Activated naive CD4-positive, alpha-beta T cell treated with anti-CD3 and anti-CD28 coated beads, Interleukin-2, amount 10 ng/mL, durations not matched to agents 7 days and 5 days (primary cell): ENCODE measurements at regions not wholly inside any gene's neighbourhood (a gene's known extent, or its start where the extent isn't known, plus 50 kb on each side); places are given as distances from the start of the nearest gene placed in this dataset.

Source experiments
- CTCF ChIA-PET: fragments of 350-600 bp; sonication (Branson Sonifier 250); formaldehyde crosslinking; loops from one replicate; lab custom pipeline; 2021; ENCODE audit warnings: antibody characterized with exemption; lab: Charles Lee
- DNase-seq: peaks from one replicate; pipeline ENCODE4 v3.0.0-alpha.2; 2020
- H3K27ac Mint-ChIP-seq: one replicate; pipeline ENCODE4 v1.8.0; 2021; ENCODE audit warnings: mild to moderate bottlenecking, moderate library complexity, mixed read lengths
- H3K27me3 Mint-ChIP-seq: one replicate; pipeline ENCODE4 v1.8.0; 2021; ENCODE audit warnings: mild to moderate bottlenecking, mixed read lengths
- H3K36me3 Mint-ChIP-seq: one replicate; pipeline ENCODE4 v1.8.0; 2021; ENCODE audit warnings: mixed read lengths
- H3K4me1 Mint-ChIP-seq: one replicate; pipeline ENCODE4 v1.8.0; 2021; ENCODE audit warnings: mixed read lengths
- H3K4me3 Mint-ChIP-seq: one replicate; pipeline ENCODE4 v1.8.0; 2021; ENCODE audit warnings: mild to moderate bottlenecking, moderate library complexity, mixed read lengths
- H3K9me3 Mint-ChIP-seq: one replicate; pipeline ENCODE4 v1.8.0; 2021; ENCODE audit warnings: mixed read lengths

DNA sequence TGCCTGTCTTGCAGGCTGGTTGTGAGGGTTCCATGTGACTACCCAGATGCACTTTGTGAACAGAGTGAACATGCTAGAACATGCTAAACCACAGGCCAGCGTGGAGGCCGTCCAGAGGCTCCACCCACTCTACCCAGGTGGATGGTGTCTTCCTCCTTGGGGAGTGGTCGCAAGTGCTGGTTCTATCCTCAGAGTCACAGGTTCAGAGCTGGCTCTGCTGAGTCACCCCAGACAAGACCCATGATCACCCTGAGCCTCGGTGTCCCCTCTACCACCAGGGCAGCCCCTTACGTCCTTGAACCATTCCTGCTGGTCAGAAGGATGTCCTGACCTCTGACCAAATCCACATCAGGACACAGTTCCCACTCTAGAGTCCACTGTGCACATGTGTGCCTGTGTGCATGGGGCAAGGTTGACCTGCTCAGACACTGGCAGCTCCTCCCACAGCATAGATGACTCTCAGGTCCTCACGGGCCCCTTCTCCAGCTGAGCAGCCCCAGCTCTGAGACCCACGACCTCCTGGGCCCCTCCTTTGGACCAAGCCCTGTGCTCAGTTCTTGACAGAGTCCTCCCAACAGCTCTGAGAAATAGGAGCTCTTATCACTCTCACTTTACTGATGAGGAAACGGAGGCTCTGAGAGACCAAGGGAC, 391.8 kb downstream of the MATN1 start:
- no peaks in the 10 kb centered on the region for H3K9me3 Mint-ChIP-seq
- H3K4me3 Mint-ChIP-seq: no peak overlapping the region
- DNase-seq: no peak
- H3K27ac Mint-ChIP-seq: no peak overlapping the region
- peaks cover 9% of the 10 kb centered on the region for H3K27me3 Mint-ChIP-seq
- H3K36me3 Mint-ChIP-seq: no peaks in the 10 kb centered on the region
- no peaks in the 10 kb centered on the region for H3K4me1 Mint-ChIP-seq
- CTCF ChIA-PET: no interaction called here

DNA sequence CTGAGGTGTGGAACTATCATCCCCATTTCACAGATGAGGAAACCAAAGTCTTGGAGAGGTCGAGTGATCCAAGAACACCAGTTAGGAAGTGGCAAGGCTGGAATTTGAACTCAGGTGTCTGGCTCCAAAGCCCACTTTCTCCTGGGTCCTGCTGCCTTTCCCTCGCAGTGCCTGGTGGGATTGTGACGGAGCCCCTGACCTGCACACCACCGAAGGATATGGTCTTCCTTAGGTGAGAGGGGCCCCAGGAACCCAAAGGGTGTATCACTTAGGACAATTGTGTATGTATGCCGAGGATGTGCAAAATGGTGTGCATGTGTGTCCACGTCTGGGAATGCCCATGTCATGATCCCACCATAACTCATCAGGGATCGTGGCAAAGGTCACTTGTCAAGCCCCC, 392.7 kb downstream of the MATN1 start:
- no peak for DNase-seq
- CTCF ChIA-PET: no interaction called here
- Mint-ChIP-seq H3K9me3 (no peaks in the 10 kb centered on the region), H3K36me3 (no peaks in the 10 kb centered on the region), H3K4me3 (no peak overlapping the region), H3K27me3 (peaks cover 9% of the 10 kb centered on the region), H3K27ac (no peak overlapping the region), H3K4me1 (no peaks in the 10 kb centered on the region)

DNA sequence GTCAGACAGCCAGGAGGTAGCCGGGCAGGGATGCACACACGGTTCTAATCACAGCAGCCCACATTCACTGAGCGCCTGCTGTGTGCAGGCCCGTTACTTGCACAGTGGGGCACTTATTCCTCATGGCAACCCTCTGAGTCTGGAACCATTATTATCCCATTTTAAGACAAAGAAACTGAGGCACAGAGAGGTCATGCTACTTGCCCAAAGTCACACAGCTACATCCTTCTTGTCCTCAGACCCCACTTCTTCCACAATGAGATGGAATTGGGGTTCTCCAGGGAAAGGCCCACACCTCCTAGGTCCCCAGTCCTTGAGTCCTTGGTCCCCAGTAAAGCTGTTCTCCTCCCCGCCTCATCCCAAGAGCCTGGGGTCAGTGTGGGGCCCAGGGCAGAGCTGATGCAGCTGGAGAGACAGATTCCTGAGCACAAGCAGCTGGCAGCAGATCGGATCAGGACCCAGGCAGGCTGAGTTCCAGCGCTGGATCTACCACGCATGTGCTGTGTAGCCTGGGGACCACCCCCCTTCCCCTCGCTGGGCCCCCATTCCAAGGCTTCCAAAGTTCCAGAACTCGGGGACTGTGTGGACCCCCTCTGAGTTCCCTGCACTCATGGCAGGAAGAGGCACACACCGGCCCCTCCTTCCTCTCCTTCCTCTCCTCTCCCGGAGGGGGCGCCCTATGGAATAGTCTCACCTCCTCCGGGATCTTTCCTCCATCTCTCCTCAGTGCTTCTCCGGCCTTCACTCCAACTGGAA, 393.4 kb downstream of the MATN1 start:
- Mint-ChIP-seq H3K27me3 (peaks cover 9% of the 10 kb centered on the region), H3K36me3 (no peaks in the 10 kb centered on the region), H3K9me3 (no peaks in the 10 kb centered on the region), H3K4me1 (no peaks in the 10 kb centered on the region), H3K27ac (no peak overlapping the region), H3K4me3 (no peak overlapping the region)
- no peak for DNase-seq
- CTCF ChIA-PET: no interaction called here

DNA sequence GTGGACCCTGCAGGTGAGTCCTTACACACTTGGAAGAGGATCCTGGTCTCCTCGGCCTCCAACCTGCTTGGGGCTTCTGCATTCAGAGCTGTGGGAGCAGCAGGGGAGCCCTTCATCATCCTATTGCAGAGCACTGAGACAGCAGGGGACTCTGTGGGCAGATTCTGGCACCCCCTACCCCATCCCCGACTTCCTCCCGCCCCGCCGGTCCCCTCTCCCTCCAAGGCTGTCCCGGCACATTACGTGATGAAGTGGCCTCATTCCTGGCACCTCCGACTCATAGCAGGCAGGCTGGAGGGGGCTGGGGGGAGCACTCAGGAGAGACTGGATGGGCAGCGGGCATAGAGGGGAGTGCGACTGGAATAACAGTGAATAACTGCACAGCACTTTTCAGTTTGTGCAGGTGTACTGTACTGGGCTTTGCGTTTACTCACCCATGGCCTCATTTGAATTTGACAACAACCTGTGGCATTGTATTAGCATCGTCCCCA, 394.1 kb downstream of the MATN1 start:
- H3K9me3 Mint-ChIP-seq: no peaks in the 10 kb centered on the region
- H3K27me3 Mint-ChIP-seq: peaks cover 9% of the 10 kb centered on the region
- H3K27ac Mint-ChIP-seq: no peak overlapping the region
- CTCF ChIA-PET: no interaction called here
- no peaks in the 10 kb centered on the region for H3K36me3 Mint-ChIP-seq
- no peak for DNase-seq
- no peak overlapping the region for H3K4me3 Mint-ChIP-seq
- H3K4me1 Mint-ChIP-seq: no peaks in the 10 kb centered on the region

DNA sequence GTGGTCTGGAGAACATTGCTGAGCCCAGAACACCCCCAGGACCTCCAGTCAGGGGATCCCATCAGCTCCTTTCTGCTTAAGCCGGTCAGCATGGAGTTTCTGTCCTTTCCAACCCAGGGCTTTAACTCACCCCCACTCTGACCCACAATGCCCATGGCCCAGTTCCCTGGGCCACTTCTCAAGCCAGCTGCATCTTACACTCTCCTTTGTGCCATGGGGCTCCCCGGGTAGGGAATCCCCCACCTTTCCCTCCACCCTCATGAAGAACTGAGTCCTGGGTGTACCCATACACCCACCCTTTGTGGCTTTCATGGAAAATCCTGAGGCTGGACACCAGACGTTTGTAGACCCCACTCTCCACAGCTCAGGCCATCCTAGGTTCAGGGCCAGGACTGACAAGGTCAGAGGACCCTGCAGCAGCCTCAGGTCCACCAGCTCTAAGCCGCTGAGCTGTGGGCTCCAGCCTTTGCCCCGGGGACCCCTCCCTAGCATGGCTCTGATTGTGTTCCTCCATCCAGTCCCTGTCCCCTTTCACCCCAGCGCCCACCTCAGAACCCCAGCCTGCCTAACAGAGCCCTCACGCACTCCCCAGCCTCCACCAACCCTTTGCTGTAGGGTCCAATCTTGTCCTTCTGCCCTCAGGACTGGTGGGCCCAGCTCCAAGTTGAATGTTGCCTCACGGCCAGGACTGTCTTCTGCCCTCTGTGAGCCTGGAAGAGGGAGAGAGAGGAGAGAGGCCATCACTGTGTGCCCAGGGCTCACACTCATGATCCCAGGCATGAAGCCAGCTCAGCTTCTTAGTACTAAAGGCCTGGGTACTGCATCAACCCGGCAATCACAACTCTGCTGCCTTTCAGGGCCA, 394.8 kb downstream of the MATN1 start:
- Mint-ChIP-seq H3K27ac (no peak overlapping the region), H3K9me3 (no peaks in the 10 kb centered on the region), H3K4me3 (no peak overlapping the region), H3K4me1 (no peaks in the 10 kb centered on the region), H3K36me3 (no peaks in the 10 kb centered on the region), H3K27me3 (peaks cover 9% of the 10 kb centered on the region)
- CTCF ChIA-PET: no interaction called here
- DNase-seq: no peak

DNA sequence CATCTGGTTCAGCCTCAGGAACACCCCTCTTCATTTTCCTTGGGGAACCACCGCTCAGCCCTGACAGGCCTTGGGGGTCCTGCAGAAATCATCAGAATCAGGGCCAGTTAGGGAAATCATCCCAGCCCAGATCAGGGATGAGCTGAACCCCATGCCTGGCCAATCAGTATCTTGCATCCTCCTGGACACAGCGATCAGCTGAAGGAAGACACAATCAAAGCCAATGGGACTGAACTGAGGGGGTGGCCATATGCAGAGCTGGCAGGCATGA, 395.4 kb downstream of the MATN1 start:
- no peaks in the 10 kb centered on the region for H3K36me3 Mint-ChIP-seq
- H3K9me3 Mint-ChIP-seq: no peaks in the 10 kb centered on the region
- DNase-seq: no peak
- no peaks in the 10 kb centered on the region for H3K4me1 Mint-ChIP-seq
- no peak overlapping the region for H3K27ac Mint-ChIP-seq
- CTCF ChIA-PET: no interaction called here
- peaks cover 9% of the 10 kb centered on the region for H3K27me3 Mint-ChIP-seq
- H3K4me3 Mint-ChIP-seq: no peak overlapping the region

DNA sequence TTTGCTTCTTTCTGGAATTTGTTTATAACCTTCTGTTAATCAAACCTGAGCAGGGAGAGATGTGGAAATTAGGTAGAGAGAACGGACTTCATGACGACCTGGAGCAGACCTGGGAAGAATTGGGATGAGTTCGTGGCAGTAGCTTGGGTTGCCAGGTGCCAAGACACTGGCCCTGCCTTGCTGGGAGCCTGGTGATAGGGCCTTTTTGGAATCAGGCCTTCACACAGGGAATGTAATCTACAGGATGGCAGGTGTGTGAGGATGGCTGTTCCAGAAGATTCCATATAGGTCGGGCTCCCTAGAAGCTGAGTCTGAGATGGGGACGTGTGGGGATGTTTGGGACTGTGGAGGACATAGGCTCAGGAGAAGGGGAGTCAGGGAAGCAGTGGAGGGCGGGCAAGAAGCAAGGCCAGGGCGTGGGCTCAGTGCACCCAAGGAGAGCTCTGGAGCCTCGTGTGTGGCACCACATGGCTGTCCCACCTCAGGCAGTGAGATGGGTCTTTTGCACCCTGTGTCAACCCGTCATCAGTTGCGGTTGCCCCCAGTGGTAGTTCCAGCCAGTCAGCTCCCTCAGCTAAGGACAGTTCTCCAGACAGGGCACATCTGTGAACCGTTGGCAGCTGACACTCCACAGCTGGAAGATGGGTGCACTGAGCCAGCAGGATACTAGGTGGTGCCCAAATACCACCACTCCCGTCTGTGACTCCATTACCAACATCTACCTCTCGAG, 395.9 kb downstream of the MATN1 start:
- peaks cover 9% of the 10 kb centered on the region for H3K27me3 Mint-ChIP-seq
- CTCF ChIA-PET: no interaction called here
- no peak overlapping the region for H3K27ac Mint-ChIP-seq
- no peaks in the 10 kb centered on the region for H3K36me3 Mint-ChIP-seq
- no peak for DNase-seq
- no peak overlapping the region for H3K4me3 Mint-ChIP-seq
- H3K9me3 Mint-ChIP-seq: no peaks in the 10 kb centered on the region
- H3K4me1 Mint-ChIP-seq: no peaks in the 10 kb centered on the region

DNA sequence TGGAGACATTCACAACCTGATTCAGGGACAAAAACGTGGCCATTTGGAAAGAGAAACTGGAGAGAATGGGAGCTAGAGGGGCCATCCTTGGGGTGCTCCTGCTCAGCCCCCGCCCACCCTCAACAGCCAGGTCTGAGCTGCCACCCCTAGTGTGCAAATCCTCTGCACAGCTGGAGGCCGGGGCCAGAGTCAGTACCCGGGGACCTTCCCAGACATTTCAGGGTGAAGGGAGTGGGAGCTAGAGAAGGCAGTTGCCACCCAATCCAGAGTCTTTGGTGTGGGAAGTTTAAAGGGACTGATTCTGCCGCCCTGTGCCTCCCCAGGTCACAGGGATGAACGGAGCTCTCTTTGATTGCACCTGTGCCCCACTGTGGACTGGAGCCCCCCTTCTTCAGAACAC, 397.4 kb downstream of the MATN1 start:
- Mint-ChIP-seq H3K9me3 (no peaks in the 10 kb centered on the region), H3K36me3 (no peaks in the 10 kb centered on the region), H3K4me3 (no peak overlapping the region), H3K27ac (no peak overlapping the region), H3K4me1 (no peaks in the 10 kb centered on the region), H3K27me3 (peaks cover 4% of the 10 kb centered on the region)
- DNase-seq: no peak
- CTCF ChIA-PET: no interaction called here

DNA sequence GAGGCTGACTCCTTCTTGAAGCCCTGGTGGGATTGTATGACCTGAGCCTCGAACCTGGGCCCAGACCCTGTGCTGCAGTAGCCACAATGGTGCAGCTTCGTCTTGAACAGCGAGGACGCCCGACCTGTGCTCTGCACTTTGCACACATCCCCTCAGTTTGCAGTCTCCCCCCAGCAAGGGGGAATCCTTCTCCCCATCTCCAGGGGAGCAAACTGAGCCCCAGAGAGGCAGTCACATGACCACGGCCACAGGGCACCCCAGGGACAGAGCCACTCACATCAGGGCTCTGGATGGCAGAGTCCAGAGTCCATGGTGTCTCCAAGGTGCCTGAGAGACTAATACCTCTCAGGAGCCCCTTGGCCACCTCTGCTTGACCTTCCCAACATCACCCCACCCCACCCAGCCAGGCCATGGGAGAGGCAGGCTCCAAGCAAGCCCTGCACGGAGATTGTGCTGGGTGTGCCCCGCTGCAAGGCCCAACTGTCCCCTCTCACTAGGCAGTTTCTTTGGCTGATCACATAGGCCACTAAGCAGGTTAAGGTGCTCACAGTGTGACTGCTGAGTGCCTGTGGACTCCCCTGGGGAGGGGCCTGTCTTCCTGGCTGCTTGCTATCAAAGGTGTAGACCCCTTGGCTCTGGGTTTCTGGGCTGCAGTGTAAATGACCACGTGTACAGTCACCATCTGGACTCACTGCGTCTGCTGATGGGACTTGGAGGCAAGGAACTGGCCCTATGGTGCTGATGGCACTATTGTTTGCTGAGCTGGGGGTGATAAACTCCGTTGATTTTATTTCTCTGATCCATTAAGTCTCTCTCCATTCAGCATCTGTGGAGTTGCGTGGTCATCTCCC, 398.1 kb downstream of the MATN1 start:
- H3K4me1 Mint-ChIP-seq: no peaks in the 10 kb centered on the region
- H3K9me3 Mint-ChIP-seq: no peaks in the 10 kb centered on the region
- H3K36me3 Mint-ChIP-seq: no peaks in the 10 kb centered on the region
- H3K4me3 Mint-ChIP-seq: no peak overlapping the region
- CTCF ChIA-PET: no interaction called here
- H3K27me3 Mint-ChIP-seq: peaks cover 3% of the 10 kb centered on the region
- no peak for DNase-seq
- H3K27ac Mint-ChIP-seq: no peak overlapping the region

DNA sequence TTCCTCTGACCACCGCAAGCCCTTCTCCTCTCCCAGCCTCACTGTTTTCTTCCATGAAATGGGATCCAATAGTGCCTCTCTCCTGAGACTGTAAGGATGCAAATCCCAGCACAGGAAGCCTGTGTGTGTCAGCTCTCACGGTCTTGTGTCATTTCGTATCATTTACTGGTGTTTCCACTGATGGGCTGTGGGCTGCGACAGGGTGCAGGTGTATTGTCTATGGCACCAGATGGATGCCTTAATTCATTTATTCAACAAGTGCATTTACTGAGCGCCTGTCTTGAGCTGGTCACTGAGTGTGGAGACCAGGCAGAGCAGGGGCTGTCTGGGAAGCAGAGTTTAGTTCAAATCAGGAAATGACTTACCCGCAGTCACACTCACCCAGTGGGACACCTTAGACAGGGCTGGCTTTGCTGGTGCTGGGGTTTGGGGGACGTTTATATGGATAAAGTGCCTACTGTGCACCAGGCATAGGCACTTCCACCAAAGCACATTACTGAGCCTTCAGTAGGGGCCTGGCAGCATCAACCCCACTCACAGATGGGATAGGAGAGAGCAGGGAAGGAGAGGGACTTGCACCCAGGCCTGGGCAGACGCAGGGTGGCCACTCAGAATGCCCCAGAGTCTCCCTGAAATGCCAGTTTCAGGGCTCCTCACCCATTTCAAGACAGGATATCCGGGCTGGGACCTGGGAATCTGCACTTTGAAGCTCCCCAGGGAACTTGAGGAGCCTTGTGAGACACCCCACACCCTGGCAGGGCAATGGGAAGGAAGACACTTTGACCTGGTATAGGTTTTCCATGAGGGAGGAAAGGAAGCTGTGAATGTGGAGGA, 398.9 kb downstream of the MATN1 start:
- DNase-seq: no peak
- CTCF ChIA-PET: no interaction called here
- no peaks in the 10 kb centered on the region for H3K9me3 Mint-ChIP-seq
- no peak overlapping the region for H3K27ac Mint-ChIP-seq
- no peaks in the 10 kb centered on the region for H3K27me3 Mint-ChIP-seq
- H3K4me1 Mint-ChIP-seq: no peaks in the 10 kb centered on the region
- no peak overlapping the region for H3K4me3 Mint-ChIP-seq
- H3K36me3 Mint-ChIP-seq: no peaks in the 10 kb centered on the region

DNA sequence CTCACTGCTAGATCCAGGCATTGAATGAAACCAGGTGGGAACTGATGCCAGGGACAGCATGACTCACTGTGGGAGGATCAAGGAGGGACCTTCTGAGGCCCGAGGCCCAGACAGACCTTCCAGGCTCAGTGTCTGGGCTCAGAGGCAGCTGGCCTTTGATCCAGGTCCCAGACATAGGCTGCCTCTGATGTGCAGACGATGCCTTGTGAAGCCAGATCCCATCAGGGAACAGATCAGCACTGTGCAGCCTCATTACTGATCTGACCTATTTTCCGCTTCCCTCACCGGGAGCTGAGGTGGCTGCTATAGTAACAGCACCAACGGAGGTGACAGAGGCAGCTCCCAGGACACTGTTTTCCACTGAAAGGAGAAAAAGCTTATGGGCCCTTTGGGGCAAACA, 399.5 kb downstream of the MATN1 start:
- Mint-ChIP-seq H3K9me3 (no peaks in the 10 kb centered on the region), H3K27ac (no peak overlapping the region), H3K27me3 (no peaks in the 10 kb centered on the region), H3K4me1 (no peaks in the 10 kb centered on the region), H3K36me3 (no peaks in the 10 kb centered on the region), H3K4me3 (no peak overlapping the region)
- DNase-seq: no peak
- CTCF ChIA-PET: interaction anchor here (0.8 kb wide), 1 partner anchor 13 kb away, joined by 3 read pairs; no protein-coding TSS in a partner anchor

DNA sequence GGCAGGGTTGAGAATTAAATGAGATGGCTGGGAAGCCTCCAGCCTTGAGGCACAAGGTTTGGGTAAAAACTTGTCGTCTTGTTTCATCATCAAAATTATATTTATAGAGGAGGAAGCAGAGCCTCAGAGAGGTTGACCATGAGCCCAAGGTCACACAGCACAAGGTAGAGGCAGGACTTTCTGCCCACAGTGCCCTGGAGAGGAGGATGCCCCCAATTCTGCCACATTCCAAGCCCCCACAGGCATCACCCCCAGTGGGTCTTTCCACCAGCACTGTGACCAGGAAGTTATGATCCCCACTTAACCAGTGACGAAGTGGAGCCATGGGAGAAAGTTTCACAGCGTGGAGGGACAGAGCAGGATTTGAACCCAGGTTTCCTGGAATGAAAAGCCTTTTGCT, 400.0 kb downstream of the MATN1 start:
- Mint-ChIP-seq H3K27ac (no peak overlapping the region), H3K4me3 (no peak overlapping the region), H3K4me1 (no peaks in the 10 kb centered on the region), H3K9me3 (no peaks in the 10 kb centered on the region), H3K36me3 (no peaks in the 10 kb centered on the region), H3K27me3 (no peaks in the 10 kb centered on the region)
- CTCF ChIA-PET: interaction anchor here (0.8 kb wide), 1 partner anchor 13 kb away, joined by 3 read pairs; no protein-coding TSS in a partner anchor
- no peak for DNase-seq

DNA sequence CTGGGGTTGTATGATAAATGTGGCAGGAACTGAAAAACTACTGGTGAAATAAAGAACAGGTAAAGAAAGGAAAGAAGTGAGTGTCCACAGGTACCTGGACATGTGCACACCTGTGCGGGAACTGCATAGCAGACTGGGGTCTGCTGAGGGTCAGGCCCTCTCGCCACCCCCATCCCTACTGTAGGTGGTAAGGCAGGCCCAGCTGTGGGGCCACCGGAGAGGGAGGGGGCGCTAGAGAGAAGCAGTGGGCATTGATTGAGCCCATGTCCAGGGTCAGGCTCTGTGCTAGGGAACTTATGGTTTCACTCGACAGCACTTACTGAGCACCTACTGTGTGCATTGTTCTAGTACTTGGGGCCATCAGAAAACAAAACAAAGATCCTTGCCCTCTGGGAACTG, 400.5 kb downstream of the MATN1 start:
- no peaks in the 10 kb centered on the region for H3K4me1 Mint-ChIP-seq
- H3K4me3 Mint-ChIP-seq: no peak overlapping the region
- H3K9me3 Mint-ChIP-seq: no peaks in the 10 kb centered on the region
- CTCF ChIA-PET: no interaction called here
- no peaks in the 10 kb centered on the region for H3K27me3 Mint-ChIP-seq
- no peak for DNase-seq
- H3K27ac Mint-ChIP-seq: no peak overlapping the region
- H3K36me3 Mint-ChIP-seq: no peaks in the 10 kb centered on the region
